PC-9 (cell line): ENCODE measurements at regions not wholly inside any gene's neighbourhood (a gene's known extent, or its start where the extent isn't known, plus 50 kb on each side); places are given as distances from the start of the nearest gene placed in this dataset.

Source experiments
- BruUV-seq: library from RNA; stranded (reverse); fragments of 400-500 nt; replicated peaks from 2 replicates; lab custom pipeline; 2021; lab: Mats Ljungman, UMichigan
- CTCF ChIA-PET: fragments of 300-600 bp; sonication (Branson Sonifier 250); formaldehyde crosslinking; loops from one replicate; lab custom pipeline; 2022; ENCODE audit warnings: antibody characterized with exemption; lab: Charles Lee
- POLR2A ChIA-PET: fragments of 300-600 bp; sonication (Branson Sonifier 250); formaldehyde crosslinking; loops from one replicate; lab custom pipeline; 2022; ENCODE audit warnings: antibody characterized with exemption; ENCODE audit not compliant: unreplicated experiment; lab: Charles Lee
- DNase-seq, 2 experiments: peaks; one replicate each; pipeline versions ENCODE4 v3.0.0 to v3.0.0-alpha.2; 2015 to 2022; ENCODE audit warnings: mixed read lengths in 1 of 2
- H2AFZ ChIP-seq: fragments of 200-600 bp; sonication (generic); 2 replicates; pipeline ENCODE4 v1.8.1; 2017; ENCODE audit warnings: antibody characterized with exemption
- H3F3A ChIP-seq: fragments of 200-600 bp; sonication (generic); 2 replicates; pipeline ENCODE4 v1.8.1; 2017; ENCODE audit warnings: antibody characterized with exemption, mild to moderate bottlenecking, low read depth; ENCODE audit not compliant: insufficient read depth
- H3K27ac ChIP-seq: fragments of 200-600 bp; sonication (generic); 2 replicates; pipeline ENCODE4 v1.6.1; 2016; ENCODE audit warnings: mixed run types
- H3K27me3 ChIP-seq: fragments of 200-600 bp; sonication (generic); 2 replicates; pipeline ENCODE4 v1.6.1; 2016; ENCODE audit warnings: low read depth, mixed run types; ENCODE audit not compliant: insufficient read depth
- H3K36me3 ChIP-seq: fragments of 200-600 bp; sonication (generic); 2 replicates; pipeline ENCODE4 v1.6.1; 2016; ENCODE audit warnings: low read depth, mixed run types
- H3K4me1 ChIP-seq: fragments of 200-600 bp; sonication (generic); replicated peaks from 2 replicates; pipeline ENCODE4 v1.6.1; 2016; ENCODE audit warnings: mixed run types; ENCODE audit not compliant: insufficient read depth
- H3K4me2 ChIP-seq: fragments of 200-600 bp; sonication (generic); 2 replicates; pipeline ENCODE4 v1.6.1; 2017; ENCODE audit warnings: mixed run types
- H3K4me3 ChIP-seq: fragments of 200-600 bp; sonication (generic); 2 replicates; pipeline ENCODE4 v1.6.1; 2016; ENCODE audit warnings: mixed run types
- H3K79me2 ChIP-seq: fragments of 200-600 bp; sonication (generic); 2 replicates; pipeline ENCODE4 v1.6.1; 2017; ENCODE audit warnings: low read depth, mixed run types
- H3K9me2 ChIP-seq: fragments of 200-600 bp; sonication (generic); 2 replicates; pipeline ENCODE4 v1.8.1; 2017; ENCODE audit warnings: mild to moderate bottlenecking; ENCODE audit not compliant: insufficient read depth
- H3K9me3 ChIP-seq: fragments of 200-600 bp; sonication (generic); 2 replicates; pipeline ENCODE4 v1.8.1; 2016; ENCODE audit warnings: low read depth; ENCODE audit not compliant: insufficient read depth
- H4K20me1 ChIP-seq: fragments of 200-600 bp; sonication (generic); 2 replicates; pipeline ENCODE4 v1.8.1; 2017; ENCODE audit not compliant: insufficient read depth
- CTCF ChIP-seq: fragments of 200-600 bp; sonication (generic); conservative IDR thresholded peaks from 2 replicates; pipeline ENCODE4 v1.6.1; 2017; ENCODE audit warnings: mixed run types, antibody characterized with exemption, mild to moderate bottlenecking, moderate library complexity
- EZH2 ChIP-seq: fragments of 200-600 bp; sonication (generic); IDR thresholded peaks from 2 replicates; pipeline ENCODE4 v1.8.0; 2017; ENCODE audit warnings: antibody characterized with exemption, low read depth
- intact Hi-C: fragments of 100-400 bp; cut with micrococcal nuclease; formaldehyde crosslinking; loops from one replicate; pipeline ENCODE4 v1.10.0; 2022; ENCODE audit not compliant: unreplicated experiment

GRCh38 chr15:96002890-96003859, 327.3 kb upstream of the NR2F2 start:
- Histone ChIP-seq H3K9me2 (no peaks in the 10 kb centered on the region; the same call in 1 of the 2 replicates), H3K27ac (no peak overlapping the region), H3K4me3 (no peak overlapping the region), H4K20me1 (no peaks in the 10 kb centered on the region), H2AFZ (no peak overlapping the region), H3K27me3 (no peaks in the 10 kb centered on the region), H3F3A (no peaks in the 10 kb centered on the region), H3K4me1 (no peaks in the 10 kb centered on the region), H3K9me3 (no peaks in the 10 kb centered on the region), H3K36me3 (no peaks in the 10 kb centered on the region), H3K4me2 (no peak overlapping the region), H3K79me2 (no peaks in the 10 kb centered on the region)
- CTCF ChIA-PET = no interaction called here
- DNase-seq = no peak
- BruUV-seq = no TSS peak
- intact Hi-C loops = no loop called here
- POLR2A ChIA-PET = no interaction called here
- TF ChIP-seq CTCF (no peak), EZH2 (no peak)

GRCh38 chr15:96005906-96006305, 324.6 kb upstream of the NR2F2 start:
- H3K36me3 ChIP-seq = no peaks in the 10 kb centered on the region
- intact Hi-C loops = no loop called here

GRCh38 chr15:96011136-96011535, 319.4 kb upstream of the NR2F2 start:
- H3K36me3 ChIP-seq = no peaks in the 10 kb centered on the region
- H3K4me3 ChIP-seq = no peak overlapping the region
- no peak for TF ChIP-seq CTCF
- TF ChIP-seq EZH2 = no peak
- H3K4me1 ChIP-seq = no peaks in the 10 kb centered on the region
- no peaks in the 10 kb centered on the region for H4K20me1 ChIP-seq
- H3K79me2 ChIP-seq = no peaks in the 10 kb centered on the region
- no peak overlapping the region for H3K27ac ChIP-seq
- H3K4me2 ChIP-seq = no peak overlapping the region
- BruUV-seq = no TSS peak
- H3K9me2 ChIP-seq = no peaks in the 10 kb centered on the region
- DNase-seq = no peak
- no peaks in the 10 kb centered on the region for H3K27me3 ChIP-seq
- H2AFZ ChIP-seq = no peak overlapping the region
- no peaks in the 10 kb centered on the region for H3K9me3 ChIP-seq
- ChIA-PET CTCF (no interaction called here), POLR2A (no interaction called here)
- H3F3A ChIP-seq = no peaks in the 10 kb centered on the region
- intact Hi-C loops = no loop called here

More at GRCh38 chr15:96005906-96006305, 324.6 kb upstream of the NR2F2 start:
- Histone ChIP-seq H3K9me3 (no peaks in the 10 kb centered on the region), H3F3A (no peaks in the 10 kb centered on the region), H3K79me2 (no peaks in the 10 kb centered on the region), H3K4me2 (no peak overlapping the region), H3K4me3 (no peak overlapping the region), H3K9me2 (no peaks in the 10 kb centered on the region; the same call in 1 of the 2 replicates), H3K27ac (no peak overlapping the region), H4K20me1 (no peaks in the 10 kb centered on the region), H2AFZ (no peak overlapping the region), H3K27me3 (no peaks in the 10 kb centered on the region), H3K4me1 (no peaks in the 10 kb centered on the region)
- ChIA-PET CTCF (no interaction called here), POLR2A (no interaction called here)
- DNase-seq = no peak
- TF ChIP-seq CTCF (no peak), EZH2 (no peak)
- no TSS peak for BruUV-seq
